NOMO-1 treated with dmso at 0.1 percent for 144 hours (cell line): ENCODE measurements at regions not wholly inside any gene's neighbourhood (a gene's known extent, or its start where the extent isn't known, plus 50 kb on each side); places are given as distances from the start of the nearest gene placed in this dataset.

Experiments used
- DNase-seq: peaks from one replicate; lab custom pipeline; 2025; ENCODE audit not compliant: unreplicated experiment; lab: John Stamatoyannopoulos, UW

DNA sequence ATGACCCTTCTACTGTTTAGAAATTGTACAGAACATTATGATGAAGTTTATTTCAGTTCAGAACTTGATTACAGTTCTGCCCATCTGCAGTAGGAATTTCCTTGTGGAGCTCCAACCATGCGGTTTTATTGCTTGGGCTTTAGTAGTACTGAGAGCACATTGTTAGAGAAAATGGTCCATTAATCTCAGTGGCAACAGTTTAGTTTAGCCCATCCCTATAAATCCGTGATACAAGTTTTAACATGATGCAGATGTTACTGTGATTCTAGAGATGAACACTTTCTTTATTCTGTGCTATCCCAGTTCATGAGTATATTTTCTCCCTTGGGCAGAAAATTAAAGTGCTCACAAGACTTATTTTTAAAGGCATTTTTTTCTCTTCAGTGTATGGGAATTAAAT lies 84.8 kb upstream of the FZD8 start:
- no peak for DNase-seq

DNA sequence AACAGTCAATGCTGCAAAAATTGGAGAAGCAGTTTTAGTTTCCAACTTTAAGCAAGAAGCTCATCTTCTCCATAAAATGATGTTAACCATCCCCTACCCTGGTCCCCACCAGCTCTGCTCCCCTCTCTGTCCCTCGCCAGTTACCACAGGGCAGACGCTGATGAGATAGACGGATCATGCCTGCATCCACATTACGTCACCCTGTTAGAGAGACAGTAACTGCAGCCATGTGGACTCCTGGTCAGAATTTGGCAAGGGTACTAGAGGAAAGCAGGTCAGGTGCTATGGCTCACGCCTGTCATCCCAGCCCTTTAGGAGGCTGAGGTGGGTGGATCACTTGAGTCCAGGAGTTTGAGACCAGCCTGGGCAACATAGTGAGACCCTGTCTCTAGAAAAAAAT lies 81.9 kb upstream of the FZD8 start:
- DNase-seq: no peak

DNA sequence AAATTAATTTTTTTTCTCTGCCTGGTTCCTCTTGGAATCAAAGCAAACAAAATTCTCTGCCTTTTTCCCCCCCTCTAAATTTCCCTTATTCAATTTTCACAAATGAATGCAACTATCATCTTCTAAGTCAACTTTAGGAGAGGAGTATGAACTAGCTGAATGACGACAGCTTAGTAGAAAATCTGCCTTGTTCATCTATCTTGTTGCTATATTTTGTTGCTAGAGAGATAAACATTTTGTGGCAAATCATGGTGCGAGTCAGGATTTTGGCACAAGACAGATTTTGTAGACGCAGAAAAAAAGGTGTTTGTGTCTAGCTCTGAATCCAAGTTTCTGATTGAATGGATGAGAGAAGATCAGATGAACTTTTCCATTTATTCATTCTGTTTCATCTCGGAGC lies 81.0 kb upstream of the FZD8 start:
- no peak for DNase-seq

DNA sequence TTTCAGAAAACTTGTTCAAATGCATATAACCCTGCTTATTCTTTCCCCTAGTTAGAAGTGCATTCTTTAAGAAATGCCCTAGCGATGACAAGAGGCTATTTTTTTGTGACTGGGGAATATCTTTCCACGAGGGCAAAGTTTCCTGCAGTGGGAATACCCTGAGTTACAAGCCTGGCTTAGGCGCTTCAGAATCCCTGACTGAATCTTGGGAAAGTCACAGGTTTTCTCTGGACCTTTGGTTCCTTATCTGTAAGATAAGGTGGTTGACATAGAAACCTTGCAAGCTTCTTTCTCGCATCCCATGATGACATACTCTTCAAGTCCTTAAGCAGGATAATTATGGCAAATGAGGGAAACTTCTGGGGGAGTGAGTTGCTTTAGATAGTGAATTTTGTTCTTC lies 80.5 kb upstream of the FZD8 start:
- no peak for DNase-seq

DNA sequence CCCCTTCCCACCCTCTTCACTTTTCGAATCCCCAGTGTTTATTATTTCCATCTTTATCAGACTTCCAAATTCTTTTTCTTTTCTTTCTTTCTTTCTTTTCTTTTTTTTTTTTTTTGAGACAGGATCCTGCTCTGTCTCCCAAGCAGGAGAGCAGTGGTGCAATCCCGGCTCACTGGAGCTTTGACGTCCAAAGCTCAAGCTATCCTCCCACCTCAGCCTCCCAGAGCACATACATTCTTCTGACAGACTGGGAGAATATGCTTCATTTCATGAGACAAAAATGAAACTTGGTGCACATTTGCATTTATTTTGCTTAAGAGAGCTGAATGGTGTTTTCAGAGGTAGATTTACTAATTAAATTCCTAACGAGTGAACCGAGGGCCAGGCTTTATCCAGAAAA lies 80.1 kb upstream of the FZD8 start:
- no peak for DNase-seq

DNA sequence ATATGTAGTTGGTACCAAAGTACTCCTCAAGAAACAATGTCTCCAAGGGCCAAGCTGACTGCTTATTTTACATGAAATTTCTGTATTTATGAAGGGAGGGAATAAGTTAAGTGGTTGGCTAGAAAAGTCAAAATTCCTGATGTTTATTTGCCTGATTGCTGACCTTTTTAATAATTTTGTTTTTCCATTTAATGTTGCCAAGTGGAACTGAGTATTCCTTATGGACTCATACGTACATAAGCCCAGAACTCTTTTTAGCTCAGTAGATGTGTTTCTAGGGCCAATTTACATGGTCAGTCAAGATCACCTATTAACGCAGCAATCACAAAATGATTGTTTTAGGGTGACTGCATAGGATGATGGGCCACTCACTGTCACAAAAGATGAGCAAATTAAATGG lies 78.3 kb upstream of the FZD8 start:
- DNase-seq: no peak

DNA sequence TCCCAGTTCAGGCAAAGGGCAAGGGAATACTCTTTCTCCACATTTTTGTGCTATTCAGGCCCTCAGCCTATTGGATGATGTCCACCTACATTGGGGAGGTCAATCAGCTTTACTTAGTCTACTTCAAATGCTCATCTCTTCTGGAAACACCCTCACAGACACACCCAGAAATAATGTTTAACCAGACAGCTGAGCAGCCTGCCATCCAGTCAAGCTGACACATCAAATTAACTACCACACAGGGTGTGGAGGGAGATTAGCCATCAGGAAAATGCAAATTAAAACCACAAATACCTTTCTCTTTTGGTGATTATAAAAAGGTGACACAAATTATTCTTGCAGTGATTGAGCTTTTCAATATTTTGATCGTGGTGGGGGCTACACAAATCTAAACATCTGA lies 74.7 kb upstream of the FZD8 start:
- no peak for DNase-seq

DNA sequence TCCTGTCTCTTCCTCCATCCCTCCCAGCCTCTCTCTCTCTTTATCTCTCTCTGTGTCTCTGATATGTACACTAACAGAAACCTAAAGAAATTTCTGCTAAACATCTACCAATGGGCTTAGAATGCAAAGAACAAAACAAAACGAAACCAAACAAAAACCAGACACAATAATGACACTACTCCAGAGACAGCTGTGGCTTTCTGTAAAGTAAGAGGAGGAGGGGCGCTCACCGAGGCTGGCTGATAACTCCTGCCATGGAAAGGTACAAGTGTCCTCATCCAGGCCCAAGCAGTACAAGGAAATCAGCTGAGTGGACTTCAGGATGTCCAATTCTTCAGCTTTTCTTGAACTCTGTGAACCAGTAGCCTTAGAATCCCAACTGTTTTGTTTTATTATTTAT lies 70.4 kb upstream of the FZD8 start:
- DNase-seq: no peak

DNA sequence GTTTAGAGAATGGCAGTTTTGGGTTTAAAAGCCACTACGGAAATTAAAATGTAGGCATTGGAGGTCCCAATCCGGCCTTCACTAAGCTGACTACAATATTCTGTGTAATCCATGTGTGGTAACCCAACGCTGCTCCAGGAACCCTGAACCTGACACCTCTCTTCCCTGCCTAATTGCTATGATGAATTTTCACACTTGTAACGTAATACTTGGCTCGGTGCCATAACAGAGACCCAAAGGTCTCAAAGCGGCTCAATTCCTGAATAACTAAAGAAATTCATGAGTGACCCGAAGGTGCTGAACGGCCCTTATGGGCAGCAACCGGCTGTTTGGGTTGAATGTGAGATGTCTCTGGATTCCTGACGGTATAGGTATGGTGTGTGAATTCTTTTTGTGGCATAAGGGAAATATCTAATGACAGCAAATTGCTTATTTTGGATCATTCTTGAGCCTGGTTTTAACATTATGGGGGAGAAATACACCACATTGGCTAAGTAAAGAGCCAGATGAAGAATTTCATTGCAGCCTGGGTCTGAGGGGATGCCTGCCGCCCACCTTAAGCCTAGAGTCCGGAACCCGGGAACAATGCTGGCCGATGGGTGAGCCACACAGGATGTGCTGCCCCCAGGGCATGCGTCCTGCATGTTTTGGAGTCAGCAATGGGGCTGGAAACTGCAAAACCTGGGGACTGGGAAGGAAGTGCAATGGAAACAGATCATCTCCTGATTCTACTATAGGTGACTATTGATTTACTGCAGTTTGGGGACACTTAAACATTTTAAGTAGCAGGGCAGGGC lies 69.7 kb upstream of the FZD8 start:
- DNase-seq: no peak

DNA sequence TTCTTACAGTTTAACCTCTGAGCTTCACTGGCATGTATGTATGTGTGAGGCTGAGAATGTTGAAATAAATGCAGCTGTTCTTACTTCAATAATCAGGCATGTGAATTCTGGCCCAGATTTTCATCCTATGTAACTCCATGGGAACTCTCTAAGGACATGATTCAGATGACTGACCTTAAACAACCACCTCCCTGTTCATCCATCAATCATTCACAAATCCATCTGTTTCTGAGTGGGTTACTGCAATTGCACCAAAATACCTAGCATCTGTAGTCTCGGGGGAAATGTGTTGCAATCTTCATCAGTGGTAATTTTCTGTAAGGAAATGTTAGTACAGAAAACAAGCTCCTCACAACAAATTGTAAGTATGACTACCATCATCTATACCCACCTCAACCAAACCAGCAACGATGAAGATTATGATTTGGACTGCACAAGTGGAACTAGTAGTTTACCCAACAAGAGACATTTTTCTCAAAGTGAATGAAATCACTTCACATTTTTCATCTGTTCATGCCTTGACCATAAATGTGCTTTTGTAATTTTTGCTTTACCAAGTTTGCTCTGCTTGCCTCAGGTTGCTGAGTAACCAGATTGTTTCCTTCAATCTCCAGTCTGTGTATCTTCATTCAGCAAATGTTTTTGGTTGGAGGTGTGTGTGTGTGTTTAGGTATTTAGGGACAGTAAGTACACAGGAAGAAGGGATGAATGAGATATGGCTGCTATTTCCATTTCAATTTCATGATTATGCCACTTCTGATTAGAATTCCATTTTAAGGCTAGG lies 65.7 kb upstream of the FZD8 start:
- DNase-seq: no peak

DNA sequence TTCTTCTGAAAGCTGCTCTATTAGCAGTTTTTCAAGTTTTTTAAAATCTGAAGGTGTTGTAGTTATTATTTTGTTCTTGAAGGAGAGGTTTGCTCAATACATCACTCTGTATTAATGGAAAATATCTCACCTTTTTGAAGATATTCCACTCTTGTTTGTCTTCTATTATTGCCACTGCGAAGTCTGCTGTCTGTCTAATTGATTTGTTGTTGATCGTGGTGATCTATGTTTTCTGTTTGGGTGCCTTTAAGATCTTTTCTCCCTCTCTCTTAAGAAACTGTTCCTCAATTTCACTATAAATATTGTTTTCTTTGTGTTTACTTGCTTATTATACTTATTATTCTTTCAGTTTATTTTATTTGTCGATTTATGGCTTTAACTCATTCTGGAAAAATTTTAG lies 64.9 kb upstream of the FZD8 start:
- DNase-seq: no peak

DNA sequence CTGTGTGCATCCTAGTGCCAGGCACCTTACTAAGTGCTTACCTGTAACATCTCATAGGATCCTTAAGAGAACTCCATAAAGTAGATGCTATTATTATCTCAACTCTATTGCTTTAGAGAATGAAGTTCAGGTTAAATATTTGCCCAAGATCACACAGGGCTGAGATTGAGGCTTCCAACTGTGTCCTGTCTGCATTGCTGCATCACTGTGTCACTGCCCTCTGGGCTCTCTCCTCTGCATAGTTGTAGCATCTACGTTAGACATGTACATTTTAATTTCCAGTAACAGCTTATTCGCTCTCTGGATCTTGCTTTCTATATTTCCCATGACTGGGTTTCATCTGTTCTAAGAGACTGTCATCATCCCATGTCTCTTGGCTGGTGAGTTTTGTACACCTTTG lies 63.6 kb upstream of the FZD8 start:
- DNase-seq: no peak

DNA sequence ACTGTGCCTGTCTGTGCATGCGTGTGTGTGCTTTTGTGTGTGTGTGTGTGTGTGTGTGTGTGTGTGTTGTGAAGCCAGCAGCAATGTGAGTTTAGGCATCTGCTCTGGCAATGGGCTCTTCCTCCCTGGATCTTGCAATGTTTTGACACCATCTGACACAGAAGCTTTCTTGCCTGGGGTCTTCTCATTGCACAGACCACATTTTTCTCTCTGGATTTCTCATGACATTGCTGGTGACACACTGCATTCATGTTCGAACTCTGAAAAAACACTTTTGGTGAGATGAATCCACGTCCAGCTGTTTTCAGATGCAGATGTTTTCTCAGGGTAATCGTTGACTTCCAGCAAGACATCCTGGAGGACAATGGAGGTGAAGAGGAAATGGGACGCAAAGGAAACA lies 63.0 kb upstream of the FZD8 start:
- DNase-seq: no peak

DNA sequence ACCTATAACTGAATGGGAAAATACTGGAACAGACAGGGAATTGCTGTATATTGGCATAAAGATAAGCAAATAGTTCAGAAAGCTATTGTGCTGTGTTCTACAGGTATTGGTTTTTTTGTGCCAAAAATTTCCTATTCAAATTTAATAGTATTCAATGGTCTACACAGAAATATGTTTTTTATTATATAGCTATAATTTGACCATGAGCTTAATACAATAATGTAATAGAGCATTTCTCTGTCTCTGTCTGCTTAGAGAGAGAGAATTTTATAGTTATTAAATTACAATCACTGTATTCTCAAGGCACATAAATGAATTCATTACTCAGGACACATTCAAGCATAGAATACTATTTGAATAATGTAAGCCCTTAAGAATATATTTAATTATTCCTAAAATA lies 62.3 kb upstream of the FZD8 start:
- no peak for DNase-seq

DNA sequence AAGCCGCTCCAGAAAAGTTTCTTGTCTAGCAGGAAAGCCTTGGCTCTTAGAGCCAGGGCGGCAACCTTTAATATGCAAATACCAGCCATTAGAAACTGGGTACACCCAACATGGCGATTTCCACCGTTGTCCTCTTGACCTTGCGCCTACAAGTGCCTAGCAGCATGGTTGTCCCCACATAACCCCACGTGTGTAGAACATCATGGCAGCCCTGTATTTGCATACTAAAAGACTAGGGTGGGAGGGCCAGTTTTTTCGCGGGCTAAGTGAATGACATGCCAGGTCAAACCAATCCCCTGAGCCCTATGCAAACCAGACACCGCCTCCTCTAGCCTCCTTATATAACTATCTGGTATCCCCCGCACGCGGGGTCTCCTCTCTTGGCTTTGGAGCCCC lies 58.4 kb upstream of the FZD8 start:
- DNase-seq: no peak

DNA sequence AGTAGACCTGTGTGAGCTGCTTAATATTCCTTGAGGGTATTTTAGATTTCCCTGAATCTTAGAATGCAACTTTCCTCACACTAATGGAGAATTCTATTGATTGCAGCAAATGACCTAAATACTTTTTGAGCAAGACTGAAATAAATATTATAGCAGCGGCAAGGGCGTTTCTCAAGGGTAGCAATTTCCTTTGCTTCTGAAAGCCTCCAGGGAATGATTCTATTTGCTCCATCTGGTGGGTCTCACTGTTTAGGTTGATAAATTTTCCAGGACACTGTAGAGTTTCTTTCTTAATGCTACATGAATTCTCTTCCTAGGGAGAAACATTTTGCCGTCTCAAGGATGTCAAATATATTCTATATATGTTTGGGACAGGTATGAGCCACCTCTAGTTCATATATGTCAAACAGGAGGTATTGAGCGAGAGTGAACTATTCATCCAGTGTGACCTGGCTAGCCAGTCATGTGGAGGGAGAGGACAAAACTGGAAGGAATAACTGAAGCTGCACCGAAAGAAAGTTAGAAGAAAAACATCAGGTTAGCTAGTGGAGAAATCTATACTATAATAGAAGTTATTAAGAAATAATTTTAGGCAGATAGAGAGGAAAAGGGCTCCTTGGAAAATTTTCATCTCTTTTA lies 57.9 kb upstream of the FZD8 start:
- DNase-seq: no peak

DNA sequence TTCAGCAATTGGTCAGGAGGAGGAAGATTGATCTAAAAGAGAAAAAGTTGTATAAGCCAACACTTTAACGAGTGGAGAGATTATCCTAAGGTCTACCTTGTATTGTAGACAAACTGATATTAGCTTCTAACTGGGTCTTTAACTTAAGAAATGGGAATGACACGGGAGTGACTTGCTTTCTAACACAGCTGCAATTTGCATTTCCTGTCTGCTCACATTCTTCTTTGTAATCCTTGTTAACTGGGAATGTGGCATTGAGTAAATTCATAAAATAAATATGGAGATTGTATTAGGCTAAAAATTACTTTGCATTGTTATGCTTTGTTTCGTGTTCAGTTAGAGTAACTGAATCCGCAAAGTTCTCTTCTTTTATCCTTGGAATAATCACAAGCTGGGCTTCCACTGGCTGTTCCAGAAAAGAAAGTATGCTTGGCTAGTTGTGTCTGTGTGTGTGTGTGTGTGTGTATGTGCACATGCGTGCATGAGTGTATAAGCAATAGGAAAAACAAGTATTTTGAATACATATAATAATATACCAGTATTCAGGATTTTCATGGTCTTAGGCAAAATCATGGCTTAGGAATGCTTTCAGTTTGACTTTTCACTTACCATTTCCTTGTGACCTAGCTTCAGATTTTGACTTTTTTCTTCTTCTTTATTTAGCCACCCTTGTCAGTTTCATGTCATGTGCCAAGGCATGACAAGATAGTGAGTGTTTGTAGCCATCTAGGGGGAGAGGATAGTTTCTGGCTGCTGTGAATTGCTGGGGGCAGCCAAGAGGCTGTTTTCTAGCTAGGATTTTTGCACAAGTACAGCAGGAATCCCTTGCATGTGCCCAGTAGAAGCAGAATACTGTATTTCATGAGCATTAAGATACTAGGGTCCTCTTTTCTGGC lies 54.5 kb upstream of the FZD8 start:
- no peak for DNase-seq

DNA sequence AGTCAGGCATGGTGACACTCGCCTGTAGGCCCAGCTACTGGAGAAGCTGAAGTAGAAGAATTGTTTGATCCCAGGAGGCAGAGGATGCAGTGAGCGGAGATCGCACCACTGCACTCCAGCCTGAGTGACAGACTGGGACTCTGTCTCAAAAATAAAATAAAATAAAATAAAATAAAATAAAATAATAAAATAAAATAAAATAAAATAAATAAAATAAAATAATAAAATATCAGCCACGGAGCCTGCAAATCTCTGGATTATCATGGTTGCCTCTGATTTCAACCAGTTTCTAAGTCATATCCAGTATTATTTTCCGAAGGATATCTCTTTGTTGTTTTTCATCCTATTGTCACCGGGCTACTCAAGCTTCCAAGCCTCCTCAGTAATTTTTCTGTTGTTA lies 51.7 kb upstream of the FZD8 start:
- no peak for DNase-seq
